T-helper 1 cell (primary cell): ENCODE measurements at regions not wholly inside any gene's neighbourhood (a gene's known extent, or its start where the extent isn't known, plus 50 kb on each side); places are given as distances from the start of the nearest gene placed in this dataset.
"Not testable (repeated sequence)": the region's sequence is repeated elsewhere in the genome, so short reads cannot be mapped to it uniquely, and the experiment has no call there.

Experiments
- DNase-seq, 5 donors: peaks; one replicate each; pipeline ENCODE4 v3.0.0-alpha.2; 2012 to 2020

DNA sequence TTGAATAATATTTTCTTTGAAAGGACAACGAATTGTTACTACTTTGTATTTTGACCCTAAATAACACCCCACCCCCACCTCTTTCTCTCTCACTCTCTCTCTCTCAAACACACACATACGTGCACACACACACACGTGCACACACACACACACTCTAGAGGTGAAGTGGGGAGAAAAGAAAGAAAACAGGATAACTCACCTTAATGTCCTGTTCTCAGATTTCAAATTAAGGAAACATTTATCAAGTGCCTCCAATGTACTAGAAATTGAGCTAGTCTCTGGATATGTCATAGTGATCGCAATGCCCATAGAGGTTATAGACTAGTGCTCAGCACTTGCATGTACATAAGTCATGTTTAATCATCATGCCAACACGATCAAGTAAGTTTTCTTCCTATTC, 1483.6 kb upstream of the SEL1L start:
- no peak for DNase-seq

DNA sequence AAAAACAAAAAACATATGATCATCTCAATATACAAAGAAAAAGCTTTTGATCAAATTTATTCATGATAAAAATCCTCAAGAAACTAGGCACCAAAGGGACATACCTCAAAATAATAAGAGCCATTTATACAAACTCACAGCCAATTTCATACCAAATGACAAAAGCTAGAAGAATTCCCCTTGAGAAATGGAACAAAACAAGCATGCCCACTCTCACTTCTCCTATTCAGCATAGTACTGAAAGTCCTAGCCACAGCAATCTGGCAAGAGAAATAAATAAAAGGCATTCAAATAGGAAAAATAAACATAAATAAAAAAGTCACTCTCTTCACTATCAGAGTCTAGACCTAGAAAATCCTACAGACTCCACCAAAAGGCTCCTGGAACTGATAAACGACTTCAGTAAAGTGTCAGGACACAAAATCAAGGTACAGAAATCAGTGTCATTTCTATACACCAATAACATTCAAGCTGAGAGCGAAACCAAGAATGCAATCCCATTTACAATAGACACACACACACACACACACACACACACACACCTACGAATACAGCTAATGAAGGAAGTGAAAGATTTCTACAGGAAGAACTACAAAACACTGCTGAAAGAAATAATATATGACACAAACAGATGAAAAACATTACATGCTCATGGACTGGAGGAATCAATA, 1486.2 kb upstream of the SEL1L start:
- DNase-seq: no peak

DNA sequence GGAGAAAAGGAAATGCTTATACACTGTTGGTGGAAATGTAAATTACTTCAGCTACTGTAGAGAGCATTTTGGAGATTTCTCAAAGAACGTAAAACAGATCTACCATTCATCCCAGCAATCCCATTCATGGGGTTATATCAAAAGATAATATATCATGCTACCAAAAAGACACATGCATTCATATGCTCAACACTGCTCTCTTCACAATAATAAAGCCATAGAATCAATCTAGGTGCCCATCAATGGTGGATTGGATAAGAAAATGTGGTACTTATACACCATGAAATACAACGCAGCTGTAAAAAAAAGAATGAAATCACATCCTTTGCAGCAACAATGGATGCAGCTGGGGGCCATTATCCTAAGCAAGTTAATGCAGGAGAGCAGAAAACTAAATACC, 1487.7 kb upstream of the SEL1L start:
- no peak for DNase-seq

DNA sequence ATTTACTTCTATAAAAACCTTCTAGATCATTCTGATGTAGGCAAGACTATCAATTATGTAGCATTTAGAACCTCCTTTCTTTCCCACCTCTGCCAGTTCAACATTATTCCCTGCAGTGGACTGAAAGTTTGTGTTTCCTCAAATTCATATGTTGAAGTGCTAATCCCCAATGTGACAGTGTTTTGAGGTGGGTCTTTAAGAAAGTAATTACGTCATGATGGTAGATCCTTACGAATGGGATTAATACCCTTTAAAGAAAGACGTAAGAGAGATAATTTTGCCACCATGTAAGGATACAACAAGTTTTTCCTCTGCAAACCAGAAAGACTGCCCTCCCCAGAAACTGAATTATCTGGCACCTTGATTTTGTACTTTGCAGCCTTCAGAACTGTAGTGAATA, 1489.7 kb upstream of the SEL1L start:
- DNase-seq: no peak

DNA sequence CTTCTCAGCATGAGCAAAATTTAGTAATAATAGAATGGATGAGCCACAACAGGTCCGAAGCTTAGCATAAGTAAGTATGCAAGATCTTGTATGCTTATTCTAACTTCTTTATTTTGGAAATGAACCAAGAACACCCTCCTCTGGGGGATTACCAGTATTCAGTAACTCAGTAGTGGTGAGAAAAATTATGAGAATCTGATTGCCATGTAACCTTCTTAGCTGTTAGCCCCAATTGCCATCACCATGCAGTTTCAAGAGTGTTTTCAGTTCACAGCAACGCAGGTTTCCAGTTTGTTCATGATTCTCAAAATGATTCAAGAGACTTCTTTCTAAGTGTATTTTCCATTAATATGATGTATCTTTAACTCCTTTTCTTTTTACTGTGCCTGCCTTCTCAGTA, 1507.6 kb upstream of the SEL1L start:
- no peak for DNase-seq

DNA sequence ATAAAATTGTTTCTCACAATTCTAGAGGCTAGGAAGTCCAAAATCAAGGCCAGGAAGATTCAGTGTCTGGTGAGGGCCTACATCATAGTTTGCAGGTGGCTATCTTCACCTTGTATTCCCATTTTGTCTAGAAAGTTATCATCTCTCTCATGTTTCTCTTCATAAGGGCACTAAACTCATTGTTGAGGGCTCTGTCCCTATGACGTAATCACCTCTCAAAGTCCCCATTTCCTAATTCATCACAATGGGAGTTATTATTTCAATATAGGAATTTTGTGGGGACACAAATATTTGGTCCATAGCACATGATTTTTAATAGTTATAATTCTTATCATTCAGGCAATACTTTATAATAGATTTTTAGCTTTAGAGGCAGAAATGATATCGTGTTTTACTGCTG, 1509.2 kb upstream of the SEL1L start:
- no peak for DNase-seq

DNA sequence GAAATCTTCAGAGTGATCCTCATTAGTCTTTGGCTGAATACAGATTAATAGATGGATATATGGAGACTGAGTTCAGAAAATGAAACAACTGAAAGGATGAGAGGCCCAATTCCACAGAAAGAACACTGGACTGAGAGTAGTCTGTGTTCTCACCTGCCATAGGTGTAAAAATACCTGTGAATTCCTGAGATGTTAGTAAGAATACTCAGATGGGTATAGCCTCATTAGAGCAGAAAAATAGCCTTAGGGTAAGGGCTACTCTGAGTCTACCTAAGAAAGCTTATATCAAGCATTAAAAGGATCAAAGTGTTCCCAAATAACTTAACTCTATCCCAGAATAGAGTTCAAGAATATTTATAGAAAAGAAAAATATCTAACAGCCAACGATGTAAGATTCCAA, 1510.3 kb upstream of the SEL1L start:
- no peak for DNase-seq

DNA sequence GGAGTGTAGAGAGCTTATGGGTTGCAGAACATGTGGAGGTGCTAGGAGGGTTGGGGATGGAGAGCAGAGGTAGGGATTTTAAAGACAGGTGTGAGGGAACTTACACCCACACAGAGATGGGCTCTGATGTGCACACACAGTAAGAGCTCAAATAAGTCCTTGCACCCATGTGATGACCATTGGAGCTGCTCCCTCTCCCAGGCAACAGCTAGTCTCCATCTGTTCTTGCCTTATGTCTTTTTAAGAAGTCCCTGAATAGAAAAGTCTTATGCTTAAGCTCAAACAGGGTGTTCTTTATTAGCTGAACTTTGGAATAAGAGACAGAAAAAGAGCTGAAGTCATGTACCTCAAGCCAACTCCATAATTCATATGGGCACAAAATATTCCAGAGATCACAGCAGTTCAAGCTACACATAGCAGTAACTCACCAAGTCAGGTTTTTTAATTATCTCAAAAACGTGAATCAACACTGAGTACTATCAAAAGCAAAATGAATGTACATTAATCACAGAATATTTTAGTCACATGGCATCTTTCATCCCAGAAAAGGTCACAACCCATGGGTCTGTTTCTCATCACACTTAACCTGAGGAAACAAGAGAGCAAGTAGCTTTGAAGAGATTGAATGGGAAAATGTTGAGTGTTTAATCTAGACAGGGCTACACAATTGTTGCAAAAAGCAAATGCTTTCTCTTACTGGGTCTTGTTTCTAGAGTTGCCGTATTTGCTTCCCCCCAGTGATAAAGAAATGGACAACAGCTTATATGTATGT, 1513.6 kb upstream of the SEL1L start:
- no peak for DNase-seq

DNA sequence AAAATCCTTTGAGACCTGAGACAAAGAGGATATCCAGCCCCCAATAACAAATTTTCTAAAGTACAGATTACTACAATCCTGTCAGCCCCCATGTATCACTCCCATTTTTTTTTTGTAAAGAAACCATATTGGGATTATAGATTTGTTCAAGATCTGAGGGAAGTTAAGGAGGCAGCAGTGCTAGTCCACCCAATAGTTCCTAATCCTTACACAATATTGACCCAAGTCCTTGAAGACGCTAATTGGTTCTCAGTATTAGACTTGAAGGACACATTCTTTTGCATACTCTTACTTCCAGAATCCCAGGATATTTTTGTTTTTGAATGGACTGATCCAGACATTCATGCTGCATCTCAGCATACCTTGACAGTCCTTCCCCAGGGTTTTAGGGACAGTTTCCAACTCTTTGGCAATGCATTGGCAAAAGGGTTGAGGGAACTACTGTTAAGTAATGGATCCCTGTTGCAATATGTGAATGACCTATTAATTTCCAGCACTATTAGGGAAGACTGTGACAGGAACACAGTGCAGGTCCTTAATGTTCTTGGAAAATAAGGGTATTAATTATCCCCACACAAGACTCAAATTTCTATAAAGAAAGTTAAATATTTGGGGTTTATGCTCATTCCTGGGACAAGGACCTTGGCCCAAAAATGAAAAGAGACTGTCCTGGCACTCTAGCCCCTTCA, 1519.5 kb upstream of the SEL1L start:
- DNase-seq: no peak

DNA sequence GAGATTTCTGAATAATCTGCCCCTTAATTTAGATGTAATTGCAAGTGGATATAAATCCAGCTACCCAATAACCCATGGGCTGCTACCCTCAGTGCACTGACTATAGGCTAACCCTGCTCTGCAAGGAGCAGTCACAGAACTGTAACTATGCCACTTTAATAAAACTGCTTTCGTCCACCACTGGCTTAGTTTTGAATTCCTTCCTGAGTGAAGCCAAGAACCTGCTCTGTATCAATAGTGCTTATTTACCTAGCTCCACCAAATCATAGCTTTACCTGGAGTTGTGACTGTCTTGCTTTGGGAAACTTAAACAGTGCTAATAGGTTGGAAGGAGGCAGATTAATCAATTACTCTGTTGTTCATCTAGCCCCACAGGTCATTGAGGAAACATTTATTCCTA, 1524.4 kb upstream of the SEL1L start:
- DNase-seq: no peak

DNA sequence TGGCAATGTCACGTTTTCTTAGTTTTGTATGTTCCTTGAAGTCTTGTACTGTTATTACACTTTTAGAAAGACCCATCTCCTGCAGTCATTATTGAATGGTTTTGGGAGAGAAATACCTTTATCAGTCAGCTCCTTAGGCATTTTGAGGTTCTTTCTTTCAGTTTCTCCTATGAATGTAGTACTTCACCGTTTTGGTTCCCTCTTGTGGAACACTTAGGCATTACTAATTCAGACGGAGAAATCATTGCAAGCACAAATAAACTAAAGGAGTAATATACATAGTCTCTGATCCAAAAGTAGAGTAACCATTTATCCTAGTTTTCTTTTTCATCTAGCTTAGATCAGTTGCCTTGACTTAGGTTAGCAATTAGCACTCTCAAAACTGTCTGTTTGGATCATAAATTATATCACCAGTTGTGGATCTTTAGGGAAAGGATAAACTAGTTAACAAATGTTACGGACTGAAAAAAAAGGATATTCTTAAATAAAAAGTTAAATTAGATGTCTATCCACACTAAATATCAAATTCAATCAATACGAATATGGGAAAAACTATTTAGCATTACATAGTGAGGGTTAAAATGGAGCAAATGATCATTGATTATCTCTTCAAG, 1538.3 kb upstream of the SEL1L start:
- no peak for DNase-seq

DNA sequence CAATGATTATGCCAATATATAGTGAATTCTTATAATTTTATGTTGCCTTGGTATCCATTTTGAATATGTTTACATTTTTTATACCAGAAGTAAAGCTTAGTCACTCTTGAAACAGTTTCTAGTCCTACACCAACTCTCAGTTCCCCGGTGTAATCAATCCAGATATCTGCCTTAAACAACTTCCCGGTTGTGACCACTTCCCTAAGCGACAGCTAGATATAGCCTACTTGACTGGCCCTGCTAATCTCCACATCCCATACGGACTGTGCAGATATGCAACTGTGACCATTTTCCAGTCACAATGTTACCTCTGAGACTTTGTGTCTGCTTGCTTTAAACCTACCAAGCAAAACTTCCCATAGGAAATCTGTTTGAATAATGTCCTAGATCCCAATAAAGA, 1551.5 kb upstream of the SEL1L start:
- no peak for DNase-seq

DNA sequence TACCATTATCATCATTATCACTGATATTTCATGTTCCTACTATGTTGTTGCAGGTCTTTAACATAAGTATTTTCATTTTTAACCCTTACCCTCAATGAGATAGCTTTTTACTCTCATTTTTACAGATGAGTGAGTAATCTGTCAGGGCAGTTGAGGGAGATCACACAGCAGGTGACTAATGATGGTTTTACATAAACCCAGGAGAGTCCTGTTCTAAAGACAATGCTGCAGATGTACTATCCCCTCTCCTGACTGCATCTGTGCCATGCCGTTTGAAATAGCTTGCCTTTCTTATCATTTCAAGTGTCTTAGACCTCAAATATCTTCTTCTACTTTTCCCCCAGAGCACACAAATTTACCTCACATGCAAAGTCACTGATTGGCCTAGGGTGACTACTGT, 1552.1 kb upstream of the SEL1L start:
- no peak for DNase-seq

DNA sequence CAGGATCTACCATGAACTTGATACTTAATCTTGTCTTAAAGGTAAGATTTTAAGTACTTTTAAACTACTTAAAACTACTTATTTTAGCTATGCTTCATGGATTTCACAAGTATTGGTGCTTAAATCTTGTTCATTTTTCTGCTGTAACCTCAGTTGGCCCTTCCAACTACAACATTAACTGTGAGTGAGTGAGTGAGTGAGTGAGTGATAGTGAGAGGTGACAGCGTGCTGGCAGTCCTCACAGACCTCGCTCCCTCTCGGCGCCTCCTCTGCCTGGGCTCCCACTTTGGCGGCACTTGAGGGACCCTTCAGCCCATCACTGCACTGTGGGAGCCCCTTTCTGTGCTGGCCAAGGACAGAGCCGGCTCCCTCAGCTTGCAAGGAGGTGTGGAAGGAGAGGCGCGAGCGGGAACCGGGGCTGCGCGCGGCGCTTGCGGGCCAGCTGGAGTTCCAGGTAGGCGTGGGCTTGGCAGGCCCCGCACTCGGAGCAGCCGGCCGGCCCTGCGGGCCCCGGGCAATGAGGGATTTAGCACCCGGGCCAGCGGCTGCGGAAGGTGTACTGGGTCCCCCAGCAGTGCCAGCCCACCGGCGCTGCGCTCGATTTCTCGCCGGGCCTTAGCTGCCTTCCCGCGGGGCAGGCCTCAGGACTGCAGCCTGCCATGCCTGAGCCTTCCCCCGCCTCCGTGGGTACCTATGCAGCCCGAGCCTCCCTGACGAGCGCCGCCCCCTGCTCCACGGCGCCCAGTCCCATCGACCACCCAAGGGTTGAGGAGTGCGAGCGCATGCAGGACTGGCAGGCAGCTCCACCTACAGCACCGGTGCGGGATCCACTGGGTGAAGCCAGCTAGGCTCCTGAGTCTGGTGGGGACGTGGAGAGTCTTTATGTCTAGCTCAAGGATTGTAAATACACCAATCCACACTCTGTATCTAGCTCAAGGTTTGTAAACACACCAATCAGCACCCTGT, 1558.6 kb upstream of the SEL1L start:
- DNase-seq: not testable (repeated sequence)

DNA sequence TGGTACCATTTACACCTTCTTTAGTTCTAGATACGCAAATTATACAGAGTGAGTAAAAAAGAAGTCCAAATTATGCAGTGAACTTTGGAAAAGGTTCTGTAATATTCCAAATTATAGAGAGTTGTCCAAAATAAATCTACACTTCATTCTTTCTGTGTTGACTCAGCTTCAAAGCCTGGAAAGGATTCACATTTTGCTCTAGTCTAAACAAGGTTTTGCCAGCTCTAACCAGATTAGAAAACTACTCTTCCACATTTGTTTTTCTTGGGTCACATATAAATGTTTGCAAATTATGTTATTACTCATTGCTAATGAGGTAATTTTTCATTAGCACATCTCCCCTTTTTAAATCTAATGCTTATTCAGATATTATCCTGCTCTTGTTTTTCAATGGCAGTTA, 1562.4 kb upstream of the SEL1L start:
- no peak for DNase-seq

DNA sequence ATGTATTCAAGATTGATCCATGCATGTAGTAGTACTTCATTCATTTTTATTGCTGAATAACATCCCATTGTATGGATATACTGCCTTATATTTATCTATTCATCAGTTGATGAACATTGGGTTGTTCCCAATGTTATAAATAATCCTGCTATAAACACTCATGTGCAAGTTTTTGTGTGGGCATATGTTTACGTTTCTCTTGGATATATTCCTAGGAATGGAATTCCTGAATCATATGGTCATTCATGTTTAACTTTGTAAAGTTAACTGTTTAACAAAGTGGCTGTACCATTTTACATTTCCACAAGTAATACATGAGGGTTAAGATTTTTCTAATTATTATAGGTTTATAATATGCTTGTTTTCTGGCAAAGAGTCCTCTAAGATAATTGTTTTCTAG, 1568.2 kb upstream of the SEL1L start:
- no peak for DNase-seq

DNA sequence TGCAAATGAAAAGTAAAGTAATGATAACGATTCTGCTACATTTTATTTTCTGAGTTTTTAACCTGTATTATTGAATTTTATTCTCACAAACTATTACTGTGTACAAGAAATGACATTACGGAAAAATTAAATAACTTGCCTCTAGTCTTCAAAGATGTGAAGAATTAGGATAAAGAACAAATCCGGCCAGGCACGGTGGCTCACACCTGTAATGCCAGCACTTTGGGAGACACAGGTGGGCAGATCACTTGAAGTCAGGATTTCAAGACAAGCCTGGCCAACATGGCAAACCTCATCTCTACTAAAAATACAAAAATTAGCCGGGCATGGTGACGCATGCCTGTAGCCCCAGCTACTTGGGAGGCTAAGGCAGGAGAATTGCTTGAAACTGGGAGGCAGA, 1584.4 kb upstream of the SEL1L start:
- DNase-seq: no peak

DNA sequence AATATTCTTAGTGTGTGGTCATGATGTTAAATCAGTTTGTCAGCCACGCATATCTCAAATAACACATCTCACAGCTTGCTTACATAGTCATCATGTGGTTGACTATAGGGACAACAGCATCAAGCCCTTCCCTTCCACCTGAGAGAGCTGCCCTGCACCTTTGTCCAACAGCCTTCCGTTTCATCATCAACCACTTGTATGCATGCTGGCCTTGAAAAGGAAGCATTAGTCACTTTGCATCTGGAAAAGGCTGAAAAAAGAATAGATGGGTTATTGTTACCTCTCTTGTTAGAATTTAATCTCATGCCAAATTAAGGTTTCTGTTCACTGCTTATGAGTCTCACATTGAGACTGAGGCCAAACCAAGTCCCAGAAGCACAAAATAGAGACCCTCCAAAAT, 1586.5 kb upstream of the SEL1L start:
- DNase-seq: no peak

DNA sequence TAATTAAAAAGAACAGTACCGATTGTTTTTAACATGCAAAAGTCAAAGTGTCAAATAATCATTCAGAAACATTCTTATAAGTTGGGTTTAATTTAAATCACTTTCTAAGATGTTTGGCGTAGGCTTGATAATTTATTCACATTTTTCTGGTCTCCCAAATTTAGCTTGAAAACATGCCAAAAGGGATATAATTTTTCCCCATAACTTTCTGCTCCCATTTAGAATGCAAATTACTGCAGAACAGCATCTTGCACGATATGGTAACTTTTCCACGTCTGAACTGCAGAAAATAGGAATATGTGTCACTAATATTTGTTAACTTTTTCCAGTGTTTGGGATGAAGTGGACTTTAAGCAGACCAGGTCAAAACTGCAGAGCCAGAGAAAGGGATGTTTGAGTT, 1592.4 kb upstream of the SEL1L start:
- DNase-seq: no peak

DNA sequence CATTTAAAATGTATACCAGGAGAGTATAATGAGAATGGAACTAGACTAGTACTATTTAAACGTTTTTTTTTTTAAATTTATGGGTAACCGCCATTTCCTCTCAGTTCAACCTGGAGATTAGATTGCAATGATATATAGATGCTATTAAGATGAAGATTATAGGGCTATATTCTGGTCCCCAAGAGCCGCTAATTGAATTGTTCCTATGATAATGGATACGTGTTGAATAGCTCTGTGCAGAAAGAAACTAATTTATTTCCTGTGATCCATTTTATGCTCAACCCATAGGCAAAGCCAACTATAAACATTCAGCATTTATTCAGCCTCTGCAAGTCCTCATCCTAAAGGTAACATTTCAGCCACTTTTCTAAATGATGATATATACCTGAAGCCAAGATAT, 1595.1 kb upstream of the SEL1L start:
- DNase-seq: no peak

DNA sequence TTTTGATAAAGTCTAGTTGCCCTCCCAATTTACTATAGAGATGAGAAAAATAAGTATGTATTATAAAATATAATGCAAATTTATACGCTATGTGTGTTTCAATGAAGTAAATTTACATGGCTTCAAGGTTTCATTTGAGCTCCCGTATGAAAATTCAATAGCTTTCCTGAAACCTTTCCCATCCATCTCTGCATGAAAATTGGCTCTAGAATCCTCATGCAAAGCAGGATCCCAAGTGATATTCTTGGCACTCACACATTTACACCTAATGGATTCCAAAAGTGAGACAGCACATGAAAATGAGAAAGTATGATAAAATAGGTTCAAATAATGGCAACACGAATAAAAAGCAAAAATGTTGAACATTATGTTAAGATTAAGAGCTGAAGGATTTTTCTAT, 1595.8 kb upstream of the SEL1L start:
- DNase-seq: no peak

DNA sequence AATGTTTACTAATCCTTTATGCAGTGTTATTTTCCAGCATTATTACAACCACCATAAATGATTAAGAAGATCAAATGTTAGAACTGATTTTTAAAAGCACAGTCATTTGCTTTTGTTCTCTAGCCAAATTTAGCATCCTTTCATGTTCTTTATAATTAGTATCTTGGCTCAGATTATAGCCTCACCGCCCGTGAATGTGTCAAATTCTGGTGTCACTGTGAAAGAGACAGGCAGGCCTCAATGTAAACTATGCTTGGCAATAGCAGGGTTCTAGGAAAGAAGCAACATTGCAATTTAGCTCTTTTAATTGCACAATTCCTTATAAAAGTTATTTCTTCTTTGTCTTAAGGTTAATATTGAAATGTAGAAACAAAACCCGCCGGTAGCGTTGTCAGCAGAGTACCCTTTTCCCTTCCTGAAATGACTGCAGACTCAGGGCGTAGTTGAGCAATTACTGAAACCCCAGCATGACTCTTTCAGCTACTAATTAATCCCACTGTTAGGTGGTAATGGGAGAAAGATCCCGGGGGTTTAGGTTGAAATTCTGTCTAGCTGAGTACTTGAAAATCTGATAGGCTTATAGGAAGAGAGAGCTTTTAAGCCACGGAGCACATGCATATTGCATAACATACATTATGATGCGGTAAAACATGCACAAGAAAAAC, 1600.5 kb upstream of the SEL1L start:
- DNase-seq: no peak
